ENCODE measurements at regions not wholly inside any gene's neighbourhood (a gene's known extent, or its start where the extent isn't known, plus 50 kb on each side); places are given as distances from the start of the nearest gene placed in this dataset.

GRCh38 chr6:138609801-138610430 is 110.6 kb upstream of the NHSL1 start:
- no peak for DNase-seq

DNA sequence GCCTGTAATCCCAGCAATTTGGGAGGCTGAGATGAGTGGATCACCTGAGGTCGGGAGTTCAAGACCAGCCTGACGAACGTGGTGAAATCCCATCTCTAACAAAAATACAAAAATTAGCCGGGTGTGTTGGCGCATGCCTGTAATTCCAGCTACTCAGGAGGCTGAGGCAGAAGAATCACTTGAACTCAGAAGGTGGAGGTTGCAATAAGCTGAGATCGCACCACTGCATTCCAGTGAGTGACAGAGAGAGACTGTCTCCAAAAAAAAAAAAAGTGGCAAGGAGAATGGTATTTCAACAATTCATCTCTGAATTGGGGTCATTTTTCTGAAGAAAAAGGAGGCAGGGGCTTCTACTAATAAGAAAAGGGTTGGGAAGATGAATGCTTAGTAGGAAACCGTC is 111.5 kb upstream of the NHSL1 start:
- DNase-seq: no peak

GRCh38 chr6:138614151-138614550 is 114.9 kb upstream of the NHSL1 start:
- no peak for DNase-seq

- no peak for DNase-seq
Measured at GRCh38 chr6:138618168-138618567, 118.9 kb upstream of the NHSL1 start.

GRCh38 chr6:138620630-138621029 is 121.3 kb upstream of the NHSL1 start:
- no peak for DNase-seq

GRCh38 chr6:138622967-138623366 is 123.7 kb upstream of the NHSL1 start:
- DNase-seq: no peak

DNA sequence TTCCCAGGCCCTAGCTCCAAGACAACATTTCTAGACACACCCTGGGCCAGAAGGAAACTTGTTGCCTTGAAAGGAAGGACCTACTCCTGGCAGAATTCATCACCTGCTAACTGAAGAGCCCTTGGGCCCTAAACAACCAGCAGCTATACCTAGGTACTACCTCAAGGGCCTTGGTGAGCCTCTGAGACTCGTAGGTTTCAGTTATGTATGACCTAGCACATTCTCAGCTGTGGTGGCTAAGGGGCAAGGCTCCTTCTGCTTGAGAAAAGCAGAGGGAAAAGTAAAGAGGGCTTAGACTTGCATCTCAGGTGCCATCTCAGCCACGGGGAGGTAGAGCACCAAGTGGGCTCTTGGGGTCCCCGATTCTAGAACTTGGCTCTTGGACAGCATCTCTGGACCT is 132.3 kb upstream of the NHSL1 start:
- no peak for DNase-seq

DNA sequence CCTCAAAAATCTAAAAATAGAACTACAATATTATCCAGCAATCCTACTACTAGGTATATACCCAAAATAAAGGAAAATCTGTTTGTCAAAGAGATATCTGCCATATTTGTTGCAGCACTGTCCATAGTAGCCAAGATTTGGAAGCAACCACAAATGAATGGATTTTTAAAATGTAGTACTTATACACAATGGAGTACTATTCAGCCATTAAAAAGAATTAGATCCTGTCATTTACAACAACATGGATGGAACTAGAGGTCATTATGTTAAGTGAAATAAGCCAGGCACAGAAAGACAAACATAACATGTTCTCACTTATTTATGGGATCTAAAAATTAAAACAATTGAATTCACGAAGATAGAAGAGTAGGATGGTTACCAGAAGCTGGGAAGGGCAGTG is 135.7 kb upstream of the CCDC28A start:
- DNase-seq: no peak

DNA sequence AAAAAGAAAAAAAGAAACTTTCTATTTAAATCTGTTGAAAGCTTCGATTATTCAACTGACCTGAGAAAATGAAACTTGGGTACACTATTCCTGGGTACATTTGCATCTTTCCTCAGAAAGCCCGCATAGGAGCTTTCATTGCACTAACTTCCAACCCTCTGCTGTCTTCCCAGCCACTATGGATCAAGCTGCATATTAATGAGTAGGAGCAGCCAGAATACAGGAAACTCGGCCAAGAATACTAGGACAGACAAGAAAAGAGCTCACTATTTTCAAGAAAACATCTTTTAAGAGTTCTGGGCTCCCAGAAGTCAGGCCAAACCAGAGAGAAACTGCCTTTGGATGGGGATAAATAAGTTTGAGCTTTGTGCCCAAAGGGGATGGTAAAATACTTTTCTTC is 135.0 kb upstream of the CCDC28A start:
- DNase-seq: no peak

- DNase-seq: no peak
Measured at GRCh38 chr6:138640028-138640427, 133.5 kb upstream of the CCDC28A start.

DNA sequence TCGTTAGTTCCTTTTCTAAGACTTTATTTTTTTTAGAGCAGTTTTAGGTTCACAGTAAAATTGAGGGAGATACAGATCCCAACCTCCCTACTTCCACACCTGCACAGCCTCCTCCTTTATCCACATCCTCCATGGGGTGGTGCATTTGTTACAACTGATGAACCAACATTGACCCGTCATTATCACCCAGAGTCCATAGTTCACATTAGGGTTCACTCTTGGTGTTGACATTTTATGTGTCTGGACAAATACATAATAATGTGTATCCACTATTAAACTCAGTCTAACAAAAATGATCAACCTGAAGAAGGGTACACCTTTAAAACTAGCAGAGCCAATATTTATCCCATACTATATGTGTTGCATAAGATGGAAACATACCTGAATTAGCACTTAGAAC is 130.4 kb upstream of the CCDC28A start:
- no peak for DNase-seq

GRCh38 chr6:138645976-138646640 is 127.5 kb upstream of the CCDC28A start:
- DNase-seq: no peak

DNA sequence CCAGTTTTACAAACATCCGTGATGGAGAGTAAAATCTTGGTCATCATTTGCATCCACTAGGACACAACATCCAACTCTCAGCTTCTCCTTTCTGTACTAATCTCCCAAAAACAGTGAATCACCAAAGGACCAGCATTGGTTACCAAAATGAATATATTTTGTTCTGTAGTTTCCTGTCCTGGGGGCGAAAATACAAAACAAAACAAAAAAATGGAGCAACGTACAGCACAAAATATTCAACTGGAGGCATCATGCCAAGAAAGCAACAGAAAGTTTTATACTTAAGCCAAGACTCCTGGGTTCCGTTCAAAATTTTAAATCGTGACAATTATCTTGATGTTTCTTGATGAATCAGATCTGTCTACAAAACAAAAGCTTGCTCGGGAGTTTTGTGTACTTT is 126.6 kb upstream of the CCDC28A start:
- no peak for DNase-seq

GRCh38 chr6:138648127-138648526 is 125.4 kb upstream of the CCDC28A start:
- DNase-seq: no peak

GRCh38 chr6:138651491-138651890 is 122.1 kb upstream of the CCDC28A start:
- DNase-seq: no peak

DNA sequence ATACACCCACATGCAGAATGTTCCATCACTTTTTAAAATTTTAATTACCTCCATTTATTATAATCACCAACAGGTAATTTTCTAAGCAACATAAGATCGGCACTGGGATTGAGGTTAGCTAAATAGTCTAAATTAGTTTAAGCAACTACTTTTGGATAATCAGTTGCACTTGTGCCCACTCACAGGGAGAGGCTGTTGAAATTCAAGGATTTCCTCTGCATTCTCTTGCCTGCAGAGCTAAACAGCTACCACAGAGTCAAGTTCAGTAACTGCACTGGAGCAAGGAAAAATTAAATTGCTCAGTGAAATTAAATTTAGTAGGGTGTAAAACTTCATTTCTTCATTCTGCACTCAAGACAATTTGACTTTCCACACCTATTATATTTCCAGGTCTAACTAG is 120.7 kb upstream of the CCDC28A start:
- DNase-seq: no peak

DNA sequence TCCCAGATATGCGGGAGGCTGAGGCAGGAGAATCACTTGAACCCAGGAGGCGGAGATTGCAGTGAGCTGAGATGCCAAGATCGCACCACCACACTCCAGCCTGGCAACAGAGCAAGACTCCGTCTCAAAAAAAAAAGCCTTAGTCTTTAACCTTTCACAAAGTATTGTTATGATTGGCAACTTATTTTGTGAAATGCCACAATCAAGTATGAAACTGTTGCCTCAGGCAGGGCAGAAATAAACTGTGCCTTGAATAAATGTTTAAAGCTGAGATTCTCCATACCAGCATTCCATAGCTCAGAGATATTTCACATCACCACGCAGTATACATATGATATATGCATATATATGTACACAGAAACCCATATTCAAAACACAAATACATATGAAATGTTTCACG is 120.1 kb upstream of the CCDC28A start:
- DNase-seq: no peak

DNA sequence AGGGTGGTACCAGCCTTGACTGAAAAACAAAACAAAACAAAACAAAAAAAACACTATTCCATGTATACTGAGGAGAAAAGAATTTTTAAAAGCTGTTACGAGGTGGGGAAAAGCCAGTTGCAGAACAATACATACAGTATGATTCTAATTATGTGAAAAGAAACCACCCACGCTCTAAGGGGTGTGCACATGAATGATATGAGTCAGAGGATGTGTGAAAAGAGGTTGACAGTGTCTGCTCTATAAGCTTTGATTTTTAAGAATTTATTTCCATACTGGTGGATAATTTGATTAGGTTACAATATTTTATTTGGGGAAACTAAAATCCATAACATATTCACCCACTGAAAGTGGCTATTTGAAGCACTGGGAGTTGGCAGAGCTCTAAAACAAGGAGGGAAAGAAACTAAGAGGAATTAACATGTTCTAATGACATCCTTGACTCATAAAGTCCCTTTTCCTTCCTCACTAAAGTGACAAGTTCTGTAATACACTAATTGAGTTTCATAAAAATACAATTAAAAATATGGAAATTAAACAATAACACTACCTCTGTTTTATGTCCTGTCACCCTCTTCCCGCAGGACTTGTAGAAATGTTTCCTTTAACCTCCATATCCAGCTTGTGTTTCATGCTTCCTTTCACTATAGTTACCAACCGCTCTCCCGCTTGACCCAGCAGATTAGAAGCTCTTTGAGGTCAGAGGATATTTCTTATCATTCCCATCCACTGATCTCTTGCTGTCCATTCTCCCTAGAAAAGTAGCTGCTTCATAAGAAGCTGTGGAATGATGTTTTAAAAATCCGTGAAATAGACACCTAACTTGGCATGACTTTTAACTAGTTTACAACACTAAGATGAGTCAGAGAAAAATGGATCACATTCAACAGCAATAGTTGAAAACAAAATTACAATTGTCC is 118.6 kb upstream of the CCDC28A start:
- peak; percentile 29 for DNase-seq

DNA sequence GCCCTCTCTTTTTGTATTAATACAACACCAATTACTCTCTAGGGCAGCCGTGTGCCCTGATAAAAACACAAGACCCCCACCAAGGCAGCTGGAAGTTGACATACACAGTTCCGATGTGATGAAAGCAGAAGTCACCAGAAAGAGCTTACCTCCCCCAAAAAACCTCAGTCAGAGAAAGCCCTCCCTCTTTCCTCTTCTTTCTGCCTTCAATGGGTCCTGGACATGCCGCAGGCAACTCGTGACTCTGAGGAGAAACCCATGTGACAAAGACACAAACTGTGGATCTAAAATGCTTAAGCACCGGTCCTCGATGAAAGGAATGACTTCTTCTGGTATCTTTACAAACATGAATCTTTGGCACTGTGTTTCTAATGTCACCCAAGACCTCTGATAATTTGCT is 117.7 kb upstream of the CCDC28A start:
- DNase-seq: no peak

DNA sequence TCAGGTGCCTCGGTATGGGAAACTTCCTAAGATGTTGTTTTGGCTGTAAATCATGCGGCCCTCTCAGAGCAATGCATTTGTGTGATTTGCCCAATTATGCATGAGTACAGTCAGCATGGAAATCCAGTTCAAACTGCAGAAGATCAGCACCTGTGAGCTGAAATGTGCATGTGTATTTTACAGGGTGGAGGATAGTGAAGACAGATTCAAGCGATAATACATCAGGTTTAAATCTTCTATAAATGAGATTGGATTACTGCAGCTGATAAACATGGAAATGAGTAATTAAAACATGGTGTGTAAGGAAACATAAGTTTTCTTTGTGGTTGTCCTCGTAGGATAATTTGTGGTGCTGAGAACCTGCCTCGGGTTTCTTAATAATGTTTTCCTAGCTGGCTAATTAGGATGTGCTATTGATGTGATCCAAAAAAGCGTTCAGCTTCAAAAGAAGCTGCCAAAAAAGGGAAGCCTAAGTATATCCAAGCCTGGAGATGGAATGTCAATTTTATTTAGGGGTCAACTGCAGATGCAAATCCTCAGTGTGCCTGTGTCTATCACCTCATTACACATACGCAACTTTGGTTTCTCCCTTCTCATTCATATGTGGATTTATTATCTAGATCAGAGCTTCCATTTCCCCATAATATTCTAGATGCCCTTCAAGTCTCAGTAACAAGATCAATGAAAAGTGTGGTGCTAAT is 117.1 kb upstream of the CCDC28A start:
- DNase-seq: no peak

DNA sequence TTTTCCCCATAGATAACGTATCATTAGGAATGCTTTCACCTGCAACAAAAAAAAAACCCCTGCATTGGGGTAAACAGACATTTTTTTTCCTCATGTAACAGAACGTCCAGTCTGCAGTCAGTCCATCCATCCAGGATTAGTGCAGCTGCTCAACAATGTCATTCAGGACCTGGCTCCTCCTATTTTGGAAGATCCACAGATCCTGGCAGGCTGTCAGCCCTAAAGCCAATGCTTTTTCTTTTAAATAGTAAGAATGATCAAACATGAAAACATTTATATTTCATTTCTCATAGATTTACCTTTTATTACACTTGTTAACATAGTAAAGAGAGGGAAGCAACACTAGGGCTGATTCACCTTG is 116.5 kb upstream of the CCDC28A start:
- DNase-seq: no peak

DNA sequence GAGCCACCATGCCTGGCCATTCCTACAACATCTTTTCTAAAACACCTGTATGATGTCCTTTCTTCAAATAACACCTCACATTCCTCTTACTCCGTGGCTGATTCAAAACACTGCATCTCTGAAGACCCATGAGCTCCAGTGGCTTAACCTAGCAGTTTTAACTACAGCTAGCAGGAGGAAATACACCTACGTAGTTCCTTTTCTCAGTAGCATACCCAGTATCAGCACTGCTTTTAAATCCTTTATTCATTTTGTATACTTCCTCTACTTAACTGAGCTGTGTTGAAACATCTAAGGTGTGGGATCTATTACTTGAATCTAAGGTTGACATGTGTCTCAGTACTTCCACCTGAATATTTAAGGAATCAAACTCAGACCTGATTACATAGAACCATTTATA is 113.6 kb upstream of the CCDC28A start:
- DNase-seq: no peak

DNA sequence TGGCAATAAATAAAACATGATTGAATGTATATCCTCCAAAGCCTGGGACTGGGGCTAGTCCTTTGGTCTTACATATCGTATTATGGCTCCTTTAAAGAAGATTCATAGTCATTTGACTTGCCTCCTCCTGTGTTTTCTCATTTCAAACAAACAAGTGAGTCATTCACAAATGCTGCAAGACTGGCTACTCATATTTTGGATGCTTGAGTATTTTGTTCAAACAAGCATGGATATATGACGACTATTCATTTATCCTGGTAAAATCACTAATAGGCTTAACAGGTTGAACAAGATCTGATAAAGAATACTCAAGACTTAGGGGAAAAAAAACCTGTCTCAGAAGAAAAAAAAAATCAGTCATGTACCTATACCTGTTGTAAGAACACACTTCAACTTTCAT is 111.1 kb upstream of the CCDC28A start:
- no peak for DNase-seq

DNA sequence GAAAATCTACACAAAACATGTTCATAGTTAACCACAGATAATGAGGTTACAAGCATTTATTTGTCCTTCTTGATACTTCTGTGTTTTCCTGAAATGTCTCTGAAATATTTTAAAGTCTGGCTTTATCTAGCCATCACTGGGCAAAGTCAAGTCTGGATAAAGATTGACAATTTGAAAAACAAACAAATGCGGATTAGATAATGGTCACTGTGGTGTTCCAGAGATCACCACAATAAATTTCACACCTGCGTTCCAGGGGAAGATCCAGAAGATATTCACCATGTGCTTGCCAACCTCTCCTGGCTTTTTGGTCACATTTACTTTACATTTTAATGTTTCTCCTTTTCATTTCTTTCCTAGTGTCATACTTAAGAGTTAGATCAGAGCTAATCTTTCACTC is 109.7 kb upstream of the CCDC28A start:
- no peak for DNase-seq

Measured in activated naive CD4-positive, alpha-beta T cell treated with anti-CD3 and anti-CD28 coated beads, Interleukin-2, amount 50 U/mL, for 16 hours (primary cell).